C4-2B (cell line): ENCODE measurements at regions not wholly inside any gene's neighbourhood (a gene's known extent, or its start where the extent isn't known, plus 50 kb on each side); places are given as distances from the start of the nearest gene placed in this dataset.

Experiments
- ZFX ChIP-seq: fragments of 450-650 bp; IDR thresholded peaks from 2 replicates; pipeline ENCODE4 v1.6.1; 2017
- TF ChIP-seq, protein P1 (sequence below): fragments of 450-650 bp; conservative IDR thresholded peaks from 2 replicates; pipeline ENCODE4 v1.5.1; 2017; ENCODE audit warnings: mild to moderate bottlenecking

DNA sequence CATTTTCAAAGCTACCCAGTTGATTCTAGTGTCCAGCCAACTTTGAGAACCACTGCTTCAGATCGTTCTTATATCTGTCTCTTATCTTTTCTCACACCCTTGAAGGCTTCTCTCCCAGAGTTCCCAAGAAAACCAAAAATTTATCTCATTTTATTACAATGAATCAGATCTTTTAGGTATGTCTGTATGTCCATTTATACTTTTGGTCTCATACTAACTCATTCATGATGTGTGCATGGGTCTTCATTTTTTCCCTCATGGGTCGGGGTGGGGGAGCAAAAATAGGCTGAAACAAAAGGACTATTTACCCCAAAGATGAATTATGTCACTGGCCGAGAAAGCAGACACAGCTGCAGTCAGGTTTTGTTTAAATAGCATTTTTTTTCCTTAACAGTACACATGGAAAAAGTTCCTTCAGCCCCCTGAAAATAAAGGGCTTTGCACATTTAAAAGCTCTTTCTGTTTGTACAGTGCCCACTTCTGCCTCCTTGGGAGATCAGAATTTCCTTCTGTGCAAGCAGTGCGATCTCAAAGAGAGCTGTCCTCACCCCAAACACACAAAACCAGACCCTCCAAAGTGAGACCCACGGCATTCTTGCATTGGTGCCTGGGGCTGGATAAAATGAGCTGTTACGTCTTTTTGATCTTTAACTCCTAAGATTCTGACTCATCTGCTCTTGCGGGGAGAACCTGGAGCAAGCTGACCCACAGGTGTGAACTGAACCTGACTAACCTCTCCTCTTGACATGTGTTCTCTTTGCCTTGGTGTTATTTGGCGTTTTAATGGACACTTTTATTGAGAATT lies 251.2 kb upstream of the ELAC2 start:
- TF ChIP-seq, protein P1, sequence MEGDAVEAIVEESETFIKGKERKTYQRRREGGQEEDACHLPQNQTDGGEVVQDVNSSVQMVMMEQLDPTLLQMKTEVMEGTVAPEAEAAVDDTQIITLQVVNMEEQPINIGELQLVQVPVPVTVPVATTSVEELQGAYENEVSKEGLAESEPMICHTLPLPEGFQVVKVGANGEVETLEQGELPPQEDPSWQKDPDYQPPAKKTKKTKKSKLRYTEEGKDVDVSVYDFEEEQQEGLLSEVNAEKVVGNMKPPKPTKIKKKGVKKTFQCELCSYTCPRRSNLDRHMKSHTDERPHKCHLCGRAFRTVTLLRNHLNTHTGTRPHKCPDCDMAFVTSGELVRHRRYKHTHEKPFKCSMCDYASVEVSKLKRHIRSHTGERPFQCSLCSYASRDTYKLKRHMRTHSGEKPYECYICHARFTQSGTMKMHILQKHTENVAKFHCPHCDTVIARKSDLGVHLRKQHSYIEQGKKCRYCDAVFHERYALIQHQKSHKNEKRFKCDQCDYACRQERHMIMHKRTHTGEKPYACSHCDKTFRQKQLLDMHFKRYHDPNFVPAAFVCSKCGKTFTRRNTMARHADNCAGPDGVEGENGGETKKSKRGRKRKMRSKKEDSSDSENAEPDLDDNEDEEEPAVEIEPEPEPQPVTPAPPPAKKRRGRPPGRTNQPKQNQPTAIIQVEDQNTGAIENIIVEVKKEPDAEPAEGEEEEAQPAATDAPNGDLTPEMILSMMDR: no peak
- no peak for TF ChIP-seq ZFX
